ENCODE measurements at regions not wholly inside any gene's neighbourhood (a gene's known extent, or its start where the extent isn't known, plus 50 kb on each side); places are given as distances from the start of the nearest gene placed in this dataset.

DNA sequence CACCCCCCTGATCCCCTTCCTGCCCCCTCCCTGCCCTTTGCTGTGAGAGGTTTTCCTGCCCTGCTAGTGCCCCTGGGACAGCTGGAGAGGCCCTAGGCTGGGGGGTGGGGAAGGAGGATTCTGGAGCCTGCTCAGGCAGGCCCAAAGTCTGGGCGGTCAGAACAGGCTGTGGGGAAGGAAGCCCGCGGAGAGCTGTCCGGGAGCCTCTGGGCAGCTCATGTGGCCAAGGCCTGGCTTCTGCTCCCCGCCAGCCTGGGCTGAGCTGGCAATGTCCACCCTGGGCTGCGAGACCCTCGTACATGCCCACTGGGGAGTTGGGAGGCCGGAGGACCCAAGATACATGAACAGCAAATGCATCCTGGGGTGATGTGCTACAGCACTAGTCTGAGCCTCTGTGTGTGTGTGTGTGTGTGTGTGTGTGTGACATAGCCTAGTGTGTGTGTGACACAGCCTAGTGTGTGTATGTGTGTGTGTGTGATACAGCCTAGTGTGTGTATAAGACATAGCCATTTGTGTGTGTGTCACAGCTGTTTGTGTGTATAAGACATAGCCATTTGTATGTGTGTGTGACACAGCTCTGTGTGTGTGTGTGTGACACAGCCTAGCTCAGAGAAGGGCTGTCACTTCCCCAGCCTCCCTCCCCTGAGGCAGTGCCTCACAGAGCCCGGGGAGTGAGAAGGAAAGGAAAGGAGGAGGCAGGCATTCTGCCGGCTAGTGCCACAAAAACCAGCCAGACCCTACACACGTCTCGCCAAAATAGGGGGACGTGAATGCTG lies 201.4 kb upstream of the CIBAR2 start:
- Mint-ChIP-seq H3K27ac (no peak overlapping the region), H3K9me3 (no peaks in the 10 kb centered on the region)

DNA sequence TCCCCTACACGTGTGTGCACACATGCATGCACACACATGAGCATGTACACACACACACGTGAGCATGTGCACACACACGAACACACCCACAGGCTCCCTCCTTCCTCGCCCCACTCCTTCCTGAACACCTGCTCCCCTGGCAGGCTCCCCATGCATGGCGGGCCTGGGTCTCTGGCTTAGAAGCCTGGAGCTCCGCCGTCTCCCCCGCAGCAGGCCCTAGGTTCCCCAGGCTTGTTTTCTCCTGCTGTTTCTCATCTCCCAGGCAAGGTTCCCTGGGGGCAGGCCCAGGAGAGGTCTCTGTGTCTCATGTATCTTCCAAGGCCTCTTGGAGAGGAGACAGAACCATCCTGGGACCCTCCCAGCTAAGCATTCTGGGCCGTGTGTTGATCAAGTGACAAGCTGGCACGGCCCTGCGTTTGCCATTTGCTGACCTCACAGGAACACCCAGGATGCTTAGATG lies 202.3 kb upstream of the CIBAR2 start:
- peaks cover 7% of the 10 kb centered on the region for H3K27me3 ChIP-seq (ENCODE audit: control insufficient read depth, insufficient read depth, low read length)
- no peak overlapping the region for H3K27ac ChIP-seq (ENCODE audit: low read length)
- TF ChIP-seq, protein P1, sequence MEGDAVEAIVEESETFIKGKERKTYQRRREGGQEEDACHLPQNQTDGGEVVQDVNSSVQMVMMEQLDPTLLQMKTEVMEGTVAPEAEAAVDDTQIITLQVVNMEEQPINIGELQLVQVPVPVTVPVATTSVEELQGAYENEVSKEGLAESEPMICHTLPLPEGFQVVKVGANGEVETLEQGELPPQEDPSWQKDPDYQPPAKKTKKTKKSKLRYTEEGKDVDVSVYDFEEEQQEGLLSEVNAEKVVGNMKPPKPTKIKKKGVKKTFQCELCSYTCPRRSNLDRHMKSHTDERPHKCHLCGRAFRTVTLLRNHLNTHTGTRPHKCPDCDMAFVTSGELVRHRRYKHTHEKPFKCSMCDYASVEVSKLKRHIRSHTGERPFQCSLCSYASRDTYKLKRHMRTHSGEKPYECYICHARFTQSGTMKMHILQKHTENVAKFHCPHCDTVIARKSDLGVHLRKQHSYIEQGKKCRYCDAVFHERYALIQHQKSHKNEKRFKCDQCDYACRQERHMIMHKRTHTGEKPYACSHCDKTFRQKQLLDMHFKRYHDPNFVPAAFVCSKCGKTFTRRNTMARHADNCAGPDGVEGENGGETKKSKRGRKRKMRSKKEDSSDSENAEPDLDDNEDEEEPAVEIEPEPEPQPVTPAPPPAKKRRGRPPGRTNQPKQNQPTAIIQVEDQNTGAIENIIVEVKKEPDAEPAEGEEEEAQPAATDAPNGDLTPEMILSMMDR (IDR thresholded peaks at IDR 0.05), result no peak
- peaks cover 9 to 17% of the 10 kb centered on the region in 2 donors for H3K27me3 Mint-ChIP-seq (ENCODE audit: low read depth in 2 of 2)
- WGBS (ENCODE audit: insufficient coverage), result 53% methylated on average over 11 of the region's 11 CpGs
- ATAC-seq (no peak), DNase-seq (no peak)
- peaks cover 9 to 32% of the 10 kb centered on the region in 2 donors for H3K4me1 Mint-ChIP-seq
- no peak overlapping the region for H3K27ac Mint-ChIP-seq
- no peak overlapping the region for H3K4me3 Mint-ChIP-seq
- peaks cover 20% of the 10 kb centered on the region for H3K4me1 ChIP-seq (ENCODE audit: control insufficient read depth, insufficient read depth, low read length)
- H3K36me3 Mint-ChIP-seq, result no peaks in the 10 kb centered on the region
- intact Hi-C loops (cut with micrococcal nuclease), result no loop called here
- no peaks in the 10 kb centered on the region for H3K9me3 ChIP-seq (ENCODE audit: control insufficient read depth, insufficient read depth, low read length)
- H3K4me3 ChIP-seq (ENCODE audit: low read length), result no peak overlapping the region
- no peaks in the 10 kb centered on the region for H3K9me3 Mint-ChIP-seq
- no peaks in the 10 kb centered on the region for H3K36me3 ChIP-seq (ENCODE audit: control insufficient read depth, insufficient read depth, low read length)

More for the DNA sequence above, 201.4 kb upstream of the CIBAR2 start:
- TF ChIP-seq, protein P1 (IDR thresholded peaks at IDR 0.05), result no peak
- Histone ChIP-seq H3K27me3 (ENCODE audit: control insufficient read depth, insufficient read depth, low read length) (peaks cover 9% of the 10 kb centered on the region), H3K27ac (ENCODE audit: low read length) (no peak overlapping the region), H3K9me3 (ENCODE audit: control insufficient read depth, insufficient read depth, low read length) (no peaks in the 10 kb centered on the region), H3K4me3 (ENCODE audit: low read length) (no peak overlapping the region), H3K36me3 (ENCODE audit: control insufficient read depth, insufficient read depth, low read length) (no peaks in the 10 kb centered on the region), H3K4me1 (ENCODE audit: control insufficient read depth, insufficient read depth, low read length) (peaks cover 28% of the 10 kb centered on the region)
- H3K4me1 Mint-ChIP-seq, result peaks cover 11 to 37% of the 10 kb centered on the region in 2 donors
- DNase-seq, result no peak
- 77% methylated on average over 12 of the region's 13 CpGs for WGBS (ENCODE audit: insufficient coverage)
- H3K36me3 Mint-ChIP-seq, result no peaks in the 10 kb centered on the region
- intact Hi-C loops (cut with micrococcal nuclease), result no loop called here
- peaks cover 9 to 17% of the 10 kb centered on the region in 2 donors for H3K27me3 Mint-ChIP-seq (ENCODE audit: low read depth in 2 of 2)
- H3K4me3 Mint-ChIP-seq, result no peak overlapping the region
- no peak for ATAC-seq

DNA sequence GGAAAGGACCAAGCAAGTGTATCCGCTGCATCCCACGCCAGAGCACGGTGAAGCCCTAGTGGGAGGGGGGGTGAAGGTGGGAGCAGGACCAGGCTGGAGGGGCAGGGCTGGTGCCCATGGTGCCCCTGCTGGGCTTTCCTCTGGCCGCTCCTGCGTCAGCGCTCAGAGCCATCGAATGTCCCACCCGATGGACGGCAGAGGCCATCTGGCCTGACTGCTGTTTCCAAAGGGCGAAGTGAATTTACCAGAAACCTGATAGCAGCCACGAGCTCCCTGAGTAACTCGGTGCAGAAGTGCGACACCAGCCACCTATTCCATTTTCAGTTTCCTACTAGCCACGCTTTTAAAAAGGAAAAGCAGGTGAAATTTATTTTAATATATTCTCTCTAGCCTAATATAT lies 203.6 kb upstream of the CIBAR2 start:
- Histone ChIP-seq H3K27me3 (ENCODE audit: control insufficient read depth, insufficient read depth, low read length) (no peaks in the 10 kb centered on the region), H3K4me1 (ENCODE audit: control insufficient read depth, insufficient read depth, low read length) (peaks cover 7% of the 10 kb centered on the region), H3K27ac (ENCODE audit: low read length) (no peak overlapping the region), H3K36me3 (ENCODE audit: control insufficient read depth, insufficient read depth, low read length) (no peaks in the 10 kb centered on the region), H3K4me3 (ENCODE audit: low read length) (no peak overlapping the region), H3K9me3 (ENCODE audit: control insufficient read depth, insufficient read depth, low read length) (no peaks in the 10 kb centered on the region)
- Mint-ChIP-seq H3K9me3 (no peaks in the 10 kb centered on the region), H3K4me1 (peaks cover 8 to 19% of the 10 kb centered on the region in 2 donors), H3K36me3 (no peaks in the 10 kb centered on the region), H3K27ac (no peak overlapping the region), H3K27me3 (ENCODE audit: low read depth in 2 of 2) (peaks cover 9 to 20% of the 10 kb centered on the region in 2 donors), H3K4me3 (no peak overlapping the region)
- WGBS (ENCODE audit: insufficient coverage), result 94% methylated on average over 14 of the region's 14 CpGs
- intact Hi-C loops (cut with micrococcal nuclease), result no loop called here
- DNase-seq (no peak), ATAC-seq (no peak)
- TF ChIP-seq, protein P1 (IDR thresholded peaks at IDR 0.05), result no peak
